ENCODE measurements at regions not wholly inside any gene's neighbourhood (a gene's known extent, or its start where the extent isn't known, plus 50 kb on each side); places are given as distances from the start of the nearest gene placed in this dataset.

DNA sequence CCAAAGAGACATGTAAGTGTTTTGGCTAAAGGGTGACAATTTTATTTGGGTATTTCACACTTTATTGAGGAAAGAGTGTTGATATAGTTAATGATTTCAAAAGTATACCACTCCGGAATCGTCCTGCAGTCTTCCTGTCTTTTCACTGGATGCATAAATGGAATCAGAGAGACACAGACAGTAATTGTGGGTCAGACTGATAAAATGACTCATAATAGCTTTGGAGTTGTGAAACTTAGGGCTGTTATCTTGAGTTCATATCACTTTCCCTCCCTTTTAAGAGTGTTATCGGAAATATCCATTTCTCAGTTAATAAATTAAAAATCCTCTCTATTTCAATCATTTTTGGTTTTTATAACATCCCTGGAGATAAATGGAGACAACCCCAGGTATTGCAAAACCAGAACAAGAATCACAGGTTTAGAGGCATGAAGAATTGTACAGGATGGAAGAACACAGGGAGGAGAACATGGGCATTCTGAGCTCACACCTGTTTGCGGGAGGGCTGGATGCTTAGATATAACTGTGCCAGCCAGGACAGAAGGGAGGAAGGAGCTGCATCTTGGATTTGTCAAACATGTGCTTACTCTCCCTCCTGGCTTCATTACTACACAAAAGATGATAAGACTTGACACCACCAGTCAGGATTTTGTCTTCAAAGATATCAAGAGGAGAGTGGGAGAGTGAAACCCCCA, 185.4 kb downstream of the LMO4 start:
- 52 to 67% methylated on average over 4 of the region's 4 CpGs for WGBS, 2 donors
- no peak for DNase-seq (ENCODE audit: low spot score in 2 of 2)
- H3K4me3 ChIP-seq (ENCODE audit: low read depth, poor library complexity, severe bottlenecking), result no peak overlapping the region
- intact Hi-C loops (cut with DNase I; ENCODE audit: low total_unique reads), result no loop called here
- TF ChIP-seq POLR2A (IDR thresholded peaks at IDR 0.05), result no peak
- TF ChIP-seq, protein P1, sequence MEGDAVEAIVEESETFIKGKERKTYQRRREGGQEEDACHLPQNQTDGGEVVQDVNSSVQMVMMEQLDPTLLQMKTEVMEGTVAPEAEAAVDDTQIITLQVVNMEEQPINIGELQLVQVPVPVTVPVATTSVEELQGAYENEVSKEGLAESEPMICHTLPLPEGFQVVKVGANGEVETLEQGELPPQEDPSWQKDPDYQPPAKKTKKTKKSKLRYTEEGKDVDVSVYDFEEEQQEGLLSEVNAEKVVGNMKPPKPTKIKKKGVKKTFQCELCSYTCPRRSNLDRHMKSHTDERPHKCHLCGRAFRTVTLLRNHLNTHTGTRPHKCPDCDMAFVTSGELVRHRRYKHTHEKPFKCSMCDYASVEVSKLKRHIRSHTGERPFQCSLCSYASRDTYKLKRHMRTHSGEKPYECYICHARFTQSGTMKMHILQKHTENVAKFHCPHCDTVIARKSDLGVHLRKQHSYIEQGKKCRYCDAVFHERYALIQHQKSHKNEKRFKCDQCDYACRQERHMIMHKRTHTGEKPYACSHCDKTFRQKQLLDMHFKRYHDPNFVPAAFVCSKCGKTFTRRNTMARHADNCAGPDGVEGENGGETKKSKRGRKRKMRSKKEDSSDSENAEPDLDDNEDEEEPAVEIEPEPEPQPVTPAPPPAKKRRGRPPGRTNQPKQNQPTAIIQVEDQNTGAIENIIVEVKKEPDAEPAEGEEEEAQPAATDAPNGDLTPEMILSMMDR (IDR thresholded peaks at IDR 0.05), result no peak

DNA sequence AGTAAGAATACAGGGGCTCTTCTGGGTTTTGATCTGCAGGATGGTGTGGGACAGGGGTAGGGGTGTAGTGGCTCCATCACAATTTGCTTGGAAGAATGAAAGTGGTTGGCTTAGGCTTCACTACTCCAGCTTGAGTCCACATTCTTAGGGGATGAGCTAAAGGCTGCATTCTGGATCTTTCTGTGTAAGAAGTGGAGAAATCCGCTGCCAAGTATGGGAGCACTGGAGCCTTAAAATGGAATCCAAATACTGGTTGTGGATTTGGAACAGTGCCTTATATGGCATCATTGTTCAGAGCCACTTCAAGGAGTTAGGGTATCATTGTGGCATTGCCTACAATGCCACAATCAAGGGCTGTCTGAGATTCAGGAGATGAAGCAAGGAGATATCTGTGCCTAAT, 187.1 kb downstream of the LMO4 start:
- intact Hi-C loops (cut with DNase I; ENCODE audit: low total_unique reads), result no loop called here
- no peak overlapping the region for H3K4me3 ChIP-seq (ENCODE audit: low read depth, poor library complexity, severe bottlenecking)
- TF ChIP-seq POLR2A (IDR thresholded peaks at IDR 0.05), result no peak
- TF ChIP-seq, protein P1 (IDR thresholded peaks at IDR 0.05), result no peak
- WGBS, 2 donors, result 75 to 81% methylated on average over 1 of the region's 1 CpG
- DNase-seq (ENCODE audit: low spot score in 2 of 2), result no peak

DNA sequence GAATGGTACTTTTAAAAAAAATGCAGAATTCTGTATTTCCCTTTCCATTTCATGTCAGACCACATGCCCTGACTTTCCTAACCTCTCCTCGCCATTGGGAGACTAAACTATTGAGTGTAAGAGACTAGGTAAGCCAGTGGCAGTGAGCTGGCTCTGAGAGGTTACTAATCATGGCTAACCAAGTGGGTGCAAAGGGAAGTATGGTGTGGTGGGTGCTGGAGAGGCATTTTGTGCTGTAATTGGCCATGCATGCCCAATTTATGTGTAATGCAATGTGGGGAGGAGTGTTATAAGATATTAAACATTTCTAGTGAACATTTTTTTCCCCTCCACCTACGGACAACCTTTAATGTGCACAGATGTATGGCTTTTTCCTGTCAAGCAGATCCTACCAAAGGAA, 190.1 kb downstream of the LMO4 start:
- no peak for DNase-seq (ENCODE audit: low spot score in 2 of 2)
- WGBS, 2 donors, result 78 to 84% methylated on average over 2 of the region's 2 CpGs
- no peak overlapping the region for H3K4me3 ChIP-seq (ENCODE audit: low read depth, poor library complexity, severe bottlenecking)
- intact Hi-C loops (cut with DNase I; ENCODE audit: low total_unique reads), result no loop called here
- no peak for TF ChIP-seq POLR2A (IDR thresholded peaks at IDR 0.05)
- TF ChIP-seq, protein P1 (IDR thresholded peaks at IDR 0.05), result no peak

DNA sequence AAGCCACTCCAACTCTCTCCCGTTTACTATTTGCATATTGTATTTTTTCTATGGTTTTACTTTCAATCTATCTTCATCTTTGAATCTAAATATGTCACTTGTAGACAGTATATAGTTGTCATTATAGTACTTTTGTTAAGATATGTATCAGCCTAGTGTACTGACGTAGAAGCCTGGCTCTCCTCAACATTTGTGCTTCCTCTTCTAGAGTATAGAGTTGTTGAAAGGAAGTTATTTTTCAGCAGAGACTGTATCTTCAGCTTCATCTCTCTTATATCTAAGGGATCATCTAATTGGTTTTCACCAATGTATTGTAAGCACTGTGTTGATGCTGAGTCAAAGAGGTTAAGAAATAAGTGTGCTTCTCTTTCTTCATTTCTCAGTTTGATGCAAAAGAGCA, 192.8 kb downstream of the LMO4 start:
- intact Hi-C loops (cut with DNase I; ENCODE audit: low total_unique reads), result no loop called here
- TF ChIP-seq, protein P1 (IDR thresholded peaks at IDR 0.05), result no peak
- no peak for TF ChIP-seq POLR2A (IDR thresholded peaks at IDR 0.05)
- WGBS, 2 donors, result 88 to 89% methylated on average over 2 of the region's 2 CpGs
- no peak for DNase-seq (ENCODE audit: low spot score in 2 of 2)
- no peak overlapping the region for H3K4me3 ChIP-seq (ENCODE audit: low read depth, poor library complexity, severe bottlenecking)

DNA sequence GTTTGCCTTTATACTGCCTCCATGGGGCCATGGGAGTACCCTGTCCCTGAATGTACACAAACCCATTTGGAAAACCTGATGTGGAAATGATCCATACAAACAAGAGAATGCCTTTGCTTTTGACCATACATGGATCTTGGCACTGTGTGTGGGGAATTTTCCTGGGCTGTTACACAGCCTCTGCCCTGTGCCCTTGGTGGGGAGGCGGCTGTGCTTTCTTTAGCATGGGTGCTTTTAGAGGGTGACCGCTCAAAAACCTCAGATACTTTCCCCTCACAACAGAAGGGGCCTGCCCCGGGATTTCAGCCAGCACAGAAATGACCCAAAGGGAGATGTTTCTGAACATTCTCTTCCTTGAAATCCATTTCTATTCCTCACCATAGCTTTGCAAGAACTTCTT, 194.8 kb downstream of the LMO4 start:
- 67 to 78% methylated on average over 3 of the region's 3 CpGs for WGBS, 2 donors
- H3K4me3 ChIP-seq (ENCODE audit: low read depth, poor library complexity, severe bottlenecking), result no peak overlapping the region
- intact Hi-C loops (cut with DNase I; ENCODE audit: low total_unique reads), result no loop called here
- DNase-seq (ENCODE audit: low spot score in 2 of 2), result no peak
- TF ChIP-seq, protein P1 (IDR thresholded peaks at IDR 0.05), result no peak

Data from lower leg skin (tissue), 4 donors.